WI38 (cell line): ENCODE measurements at regions not wholly inside any gene's neighbourhood (a gene's known extent, or its start where the extent isn't known, plus 50 kb on each side); places are given as distances from the start of the nearest gene placed in this dataset.

Experiments
- H3K4me3 ChIP-seq: 2 replicates; pipeline ENCODE4 v1.5.1; 2011; ENCODE audit warnings: low read depth, mild to moderate bottlenecking, control low read depth, low read length
- TF ChIP-seq, protein P1 (sequence below): IDR thresholded peaks from 2 replicates; pipeline ENCODE4 v1.5.1; 2012; ENCODE audit warnings: low read depth, mild to moderate bottlenecking, control low read depth, low read length

DNA sequence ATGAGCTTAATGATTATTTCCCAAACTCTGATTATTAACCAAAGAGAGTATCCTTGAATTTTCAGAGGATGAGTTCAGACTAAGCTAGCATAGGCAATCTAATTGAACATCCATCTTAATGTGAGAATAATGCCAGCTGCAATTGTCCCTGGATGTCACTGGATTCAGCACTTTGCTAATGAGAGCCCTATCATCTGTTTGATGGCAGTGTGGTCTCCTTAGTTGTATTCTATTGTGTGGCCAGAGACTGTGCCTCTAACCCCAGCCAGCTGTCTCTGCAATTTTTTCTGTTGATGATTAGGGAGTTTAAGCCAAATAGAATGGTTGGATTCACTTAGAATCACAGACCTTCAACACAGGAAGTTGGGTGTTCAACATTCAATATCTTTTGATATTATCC is 1249.5 kb downstream of the FAM181B start:
- no peak overlapping the region for H3K4me3 ChIP-seq
- TF ChIP-seq, protein P1, sequence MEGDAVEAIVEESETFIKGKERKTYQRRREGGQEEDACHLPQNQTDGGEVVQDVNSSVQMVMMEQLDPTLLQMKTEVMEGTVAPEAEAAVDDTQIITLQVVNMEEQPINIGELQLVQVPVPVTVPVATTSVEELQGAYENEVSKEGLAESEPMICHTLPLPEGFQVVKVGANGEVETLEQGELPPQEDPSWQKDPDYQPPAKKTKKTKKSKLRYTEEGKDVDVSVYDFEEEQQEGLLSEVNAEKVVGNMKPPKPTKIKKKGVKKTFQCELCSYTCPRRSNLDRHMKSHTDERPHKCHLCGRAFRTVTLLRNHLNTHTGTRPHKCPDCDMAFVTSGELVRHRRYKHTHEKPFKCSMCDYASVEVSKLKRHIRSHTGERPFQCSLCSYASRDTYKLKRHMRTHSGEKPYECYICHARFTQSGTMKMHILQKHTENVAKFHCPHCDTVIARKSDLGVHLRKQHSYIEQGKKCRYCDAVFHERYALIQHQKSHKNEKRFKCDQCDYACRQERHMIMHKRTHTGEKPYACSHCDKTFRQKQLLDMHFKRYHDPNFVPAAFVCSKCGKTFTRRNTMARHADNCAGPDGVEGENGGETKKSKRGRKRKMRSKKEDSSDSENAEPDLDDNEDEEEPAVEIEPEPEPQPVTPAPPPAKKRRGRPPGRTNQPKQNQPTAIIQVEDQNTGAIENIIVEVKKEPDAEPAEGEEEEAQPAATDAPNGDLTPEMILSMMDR = no peak

DNA sequence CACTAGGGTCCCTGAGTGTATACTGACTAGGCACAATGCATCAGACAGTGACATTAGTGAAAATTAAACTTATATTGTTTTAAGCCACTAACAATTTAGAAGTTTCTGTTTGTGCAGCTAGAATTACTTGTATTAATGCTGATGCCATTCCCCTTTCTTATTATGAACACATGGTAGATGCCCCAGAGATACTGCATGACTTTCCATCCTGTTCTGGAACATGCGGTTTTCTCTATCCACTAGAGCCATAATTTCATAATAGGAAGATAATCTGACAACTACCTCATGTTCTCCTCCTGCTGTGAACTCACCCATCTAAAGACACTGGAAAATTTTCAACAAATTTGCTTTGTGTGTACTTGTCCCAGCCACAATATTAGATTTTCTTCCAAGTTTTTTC is 1256.4 kb downstream of the FAM181B start:
- TF ChIP-seq, protein P1 = no peak
- H3K4me3 ChIP-seq = no peak overlapping the region

DNA sequence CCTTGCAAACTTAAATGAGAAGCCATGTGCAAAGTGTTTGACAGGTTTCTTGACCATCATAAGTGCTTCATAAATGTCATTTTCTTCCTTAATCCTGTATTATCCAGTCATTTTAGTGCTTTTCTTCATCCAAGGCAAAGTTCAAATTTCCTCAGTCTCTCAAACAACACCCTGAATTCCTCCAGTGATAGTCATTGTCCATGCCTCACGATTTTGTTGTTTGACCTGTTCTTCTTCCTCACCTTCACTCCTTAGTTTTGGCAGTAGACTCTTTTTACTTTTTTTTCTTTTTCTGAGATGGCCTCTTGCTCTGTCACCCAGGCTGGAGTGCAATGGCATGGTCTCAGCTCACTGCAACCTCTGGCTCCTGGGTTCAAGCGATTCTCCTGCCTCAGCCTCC is 1257.3 kb downstream of the FAM181B start:
- H3K4me3 ChIP-seq = no peak overlapping the region
- TF ChIP-seq, protein P1 = no peak

DNA sequence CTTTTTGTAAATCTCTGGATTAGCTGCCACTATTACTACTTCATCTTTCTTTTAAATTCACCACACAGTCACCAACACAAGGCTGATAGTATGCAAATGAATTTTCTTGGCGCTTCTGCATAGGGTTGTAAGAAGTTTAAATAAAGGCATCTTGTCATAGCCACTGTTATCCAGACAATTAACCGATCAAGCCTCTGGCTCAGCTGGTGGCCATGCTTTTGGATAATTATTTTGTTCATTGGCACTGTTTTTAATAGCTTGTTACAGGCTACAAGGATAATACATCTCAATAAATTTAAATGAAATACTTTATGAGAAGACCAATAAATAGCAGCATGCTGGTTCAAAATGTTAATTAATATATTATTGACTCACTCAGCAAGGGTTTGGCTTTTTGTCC is 1261.0 kb downstream of the FAM181B start:
- no peak overlapping the region for H3K4me3 ChIP-seq
- TF ChIP-seq, protein P1 = no peak

DNA sequence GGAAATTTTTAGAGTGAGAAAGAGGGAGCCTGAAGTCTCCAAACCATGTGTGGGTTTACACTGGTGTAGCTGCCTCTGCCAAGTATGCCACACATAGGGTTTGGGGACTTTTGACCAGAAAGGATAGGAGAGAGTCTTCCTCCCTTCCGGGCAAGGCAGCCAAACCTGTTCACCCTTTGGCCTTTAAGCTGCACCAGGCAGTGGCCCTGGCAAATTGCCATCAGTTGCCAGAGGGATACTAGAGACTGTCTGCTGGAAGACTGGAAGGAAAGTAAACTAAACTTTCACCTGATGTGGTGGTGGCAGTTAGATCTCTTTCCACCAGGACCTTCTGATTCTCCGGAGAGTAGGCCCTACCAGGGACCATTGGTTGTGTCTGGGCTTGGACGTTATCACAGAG is 1263.2 kb downstream of the FAM181B start:
- TF ChIP-seq, protein P1 = no peak
- no peak overlapping the region for H3K4me3 ChIP-seq

DNA sequence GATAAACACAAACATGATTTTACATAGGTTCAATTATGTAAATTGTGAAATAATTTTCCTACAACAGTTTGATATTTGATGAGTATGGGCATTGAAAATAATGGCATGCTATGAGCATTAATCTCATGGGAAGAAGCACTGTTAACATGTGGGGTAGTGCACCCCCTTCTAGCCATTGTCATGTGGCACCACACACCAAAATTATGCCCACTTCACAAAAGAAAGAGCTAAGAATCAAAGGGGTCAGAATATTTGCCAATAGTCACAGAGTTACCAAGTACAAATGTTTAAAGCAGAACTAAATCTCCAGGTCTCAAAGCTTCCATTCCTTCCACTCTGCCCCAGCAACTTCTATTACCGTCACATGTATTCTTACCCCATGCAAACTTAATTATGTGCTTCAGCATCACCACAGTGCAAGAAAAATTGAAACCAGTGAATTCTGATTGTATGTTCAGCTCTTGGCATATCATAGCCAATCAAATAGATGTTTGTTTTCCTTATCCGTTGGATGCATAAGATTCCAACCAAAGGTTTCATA is 1273.8 kb downstream of the FAM181B start:
- TF ChIP-seq, protein P1 = no peak
- H3K4me3 ChIP-seq = no peak overlapping the region

DNA sequence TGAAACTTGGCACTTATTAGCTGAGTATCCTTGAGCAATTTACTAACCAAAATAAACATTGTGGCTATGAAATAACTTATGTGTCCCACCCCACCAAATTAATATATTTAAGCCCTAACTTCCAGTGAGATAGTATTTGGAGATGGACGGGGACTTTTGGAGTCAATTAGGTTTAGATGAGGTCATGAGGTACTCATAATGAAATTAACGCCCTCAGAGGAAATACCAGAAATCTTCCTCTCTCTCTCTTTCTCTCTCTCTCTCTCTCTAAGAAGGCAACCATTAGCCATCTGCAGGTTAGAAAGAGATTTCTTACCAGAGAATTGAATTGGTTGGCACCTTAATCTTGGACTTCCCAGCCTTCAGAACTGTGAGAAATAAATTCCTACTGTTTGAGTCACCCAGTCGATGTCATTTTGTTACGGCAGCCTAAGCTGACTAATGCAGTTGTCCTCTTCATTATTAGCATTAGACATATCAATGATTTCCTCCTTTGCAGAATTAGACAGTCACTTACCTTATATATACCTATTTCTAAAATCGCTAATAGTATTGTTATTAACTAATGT is 1284.0 kb downstream of the FAM181B start:
- H3K4me3 ChIP-seq = no peak overlapping the region
- TF ChIP-seq, protein P1 = no peak
